GF-D8 (cell line): ENCODE measurements at regions not wholly inside any gene's neighbourhood (a gene's known extent, or its start where the extent isn't known, plus 50 kb on each side); places are given as distances from the start of the nearest gene placed in this dataset.

Experiments used
- DNase-seq: peaks from one replicate; lab custom pipeline; 2025; lab: John Stamatoyannopoulos, UW

GRCh38 chr18:41540237-41540871 is 414.7 kb upstream of the PIK3C3 start:
- DNase-seq: no peak

- no peak for DNase-seq
Measured at GRCh38 chr18:41538751-41539150, 416.3 kb upstream of the PIK3C3 start.

- no peak for DNase-seq
Measured at GRCh38 chr18:41537666-41538065, 417.4 kb upstream of the PIK3C3 start.

GRCh38 chr18:41532344-41533086 is 422.5 kb upstream of the PIK3C3 start:
- no peak for DNase-seq

- DNase-seq: no peak
Measured at GRCh38 chr18:41530970-41531369, 424.1 kb upstream of the PIK3C3 start.

- DNase-seq: no peak
Measured at GRCh38 chr18:41529093-41529492, 425.9 kb upstream of the PIK3C3 start.

- DNase-seq: no peak
Measured at GRCh38 chr18:41526054-41526453, 429.0 kb upstream of the PIK3C3 start.

- no peak for DNase-seq
Measured at GRCh38 chr18:41524674-41525470, 430.2 kb upstream of the PIK3C3 start.

- DNase-seq: no peak
Measured at GRCh38 chr18:41517142-41517541, 437.9 kb upstream of the PIK3C3 start.

- no peak for DNase-seq
Measured at GRCh38 chr18:41513438-41513837, 441.6 kb upstream of the PIK3C3 start.

GRCh38 chr18:41504316-41504715 is 450.7 kb upstream of the PIK3C3 start:
- no peak for DNase-seq

GRCh38 chr18:41501848-41502247 is 453.2 kb upstream of the PIK3C3 start:
- DNase-seq: no peak

GRCh38 chr18:41499345-41499744 is 455.7 kb upstream of the PIK3C3 start:
- no peak for DNase-seq

GRCh38 chr18:41490861-41491260 is 464.2 kb upstream of the PIK3C3 start:
- DNase-seq: no peak

- DNase-seq: no peak
Measured at GRCh38 chr18:41486575-41486974, 468.5 kb upstream of the PIK3C3 start.

- no peak for DNase-seq
Measured at GRCh38 chr18:41484069-41484468, 471.0 kb upstream of the PIK3C3 start.

- DNase-seq: no peak
Measured at GRCh38 chr18:41482501-41482900, 472.5 kb upstream of the PIK3C3 start.

- no peak for DNase-seq
Measured at GRCh38 chr18:41466436-41467160, 488.4 kb upstream of the PIK3C3 start.

GRCh38 chr18:41465386-41465785 is 489.6 kb upstream of the PIK3C3 start:
- no peak for DNase-seq

- no peak for DNase-seq
Measured at GRCh38 chr18:41464278-41464677, 490.8 kb upstream of the PIK3C3 start.

GRCh38 chr18:41462946-41463345 is 492.1 kb upstream of the PIK3C3 start:
- no peak for DNase-seq

- no peak for DNase-seq
Measured at GRCh38 chr18:41461114-41461513, 493.9 kb upstream of the PIK3C3 start.
